HPDE6-E6E7 (cell line): ENCODE measurements at regions not wholly inside any gene's neighbourhood (a gene's known extent, or its start where the extent isn't known, plus 50 kb on each side); places are given as distances from the start of the nearest gene placed in this dataset.

Source experiments
- DNase-seq: peaks from one replicate; pipeline ENCODE4 v3.0.0; 2011; ENCODE audit warnings: missing footprints; ENCODE audit errors: extremely low spot score

DNA sequence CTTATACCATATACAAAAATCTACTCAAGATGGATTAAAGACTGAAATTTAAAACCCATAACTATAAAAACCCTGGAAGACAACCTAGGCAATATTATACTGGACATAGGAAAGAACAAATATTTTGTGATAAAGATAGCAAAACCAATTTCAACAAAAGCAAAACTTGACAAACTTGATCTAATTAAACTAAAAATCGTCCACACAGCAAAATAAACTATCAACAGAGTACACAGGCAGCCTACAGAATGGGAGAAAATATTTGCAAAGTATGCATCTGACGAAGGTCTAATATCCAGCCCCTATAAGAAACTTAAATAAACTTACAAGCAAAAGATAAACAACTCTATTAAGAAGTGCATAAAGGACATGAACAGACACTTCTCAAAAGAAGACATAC is 240.1 kb downstream of the HGF start:
- no peak for DNase-seq

DNA sequence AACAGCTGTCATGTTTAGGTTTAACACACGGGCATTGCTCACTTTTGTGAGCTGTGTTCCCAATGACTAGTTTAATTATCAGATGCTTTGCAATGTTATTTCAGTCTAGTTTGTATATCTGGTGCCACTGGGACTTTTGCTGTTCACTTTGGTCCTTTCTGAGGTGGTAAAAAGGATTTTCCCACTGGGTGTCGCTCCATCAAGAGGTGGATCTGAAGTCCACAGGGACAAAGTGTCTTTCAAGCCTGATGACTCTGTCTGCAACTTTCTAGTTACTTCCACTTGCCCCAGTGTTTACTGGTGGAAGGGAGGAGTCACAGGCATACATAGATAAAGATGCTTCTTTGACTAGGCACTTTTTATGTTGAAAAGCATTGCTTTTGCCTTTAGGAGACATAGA is 242.2 kb downstream of the HGF start:
- no peak for DNase-seq

DNA sequence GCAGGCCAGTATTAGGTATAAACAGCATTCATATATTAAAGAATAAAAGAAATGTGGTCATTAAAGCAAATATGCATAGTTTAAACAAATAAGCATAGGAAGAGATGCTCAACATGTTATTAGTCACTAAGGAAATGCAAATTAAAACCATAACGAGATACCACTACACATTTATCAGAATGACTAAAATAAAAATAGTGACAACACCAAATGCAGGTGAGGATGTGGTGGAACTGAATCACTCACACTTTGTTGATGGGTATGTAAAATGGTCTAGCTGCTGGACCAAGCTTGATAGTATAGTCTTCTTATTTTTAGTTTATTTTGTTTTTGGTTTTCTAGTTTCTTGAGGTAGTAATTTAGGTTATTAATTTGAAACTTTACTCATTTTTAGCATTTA is 242.9 kb downstream of the HGF start:
- no peak for DNase-seq

DNA sequence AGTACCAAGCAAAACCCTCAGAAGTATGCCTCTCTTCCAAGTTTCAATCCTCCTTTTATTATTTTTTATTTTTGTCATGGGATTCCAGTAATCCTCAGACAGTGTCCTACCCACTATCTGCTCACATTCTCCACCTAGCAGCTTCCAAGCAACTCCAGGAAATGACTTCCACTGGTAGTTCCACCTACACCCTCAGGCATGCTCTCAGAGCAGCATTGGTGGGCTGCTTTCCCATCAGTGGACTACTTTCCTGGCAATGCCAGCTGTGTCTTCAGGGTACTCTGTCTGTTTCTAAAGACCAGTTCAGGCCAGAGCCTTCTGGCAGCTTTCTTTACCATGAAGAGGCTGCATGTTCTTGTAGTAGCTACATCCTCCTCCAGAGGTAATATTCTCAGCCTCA is 244.0 kb downstream of the HGF start:
- no peak for DNase-seq

DNA sequence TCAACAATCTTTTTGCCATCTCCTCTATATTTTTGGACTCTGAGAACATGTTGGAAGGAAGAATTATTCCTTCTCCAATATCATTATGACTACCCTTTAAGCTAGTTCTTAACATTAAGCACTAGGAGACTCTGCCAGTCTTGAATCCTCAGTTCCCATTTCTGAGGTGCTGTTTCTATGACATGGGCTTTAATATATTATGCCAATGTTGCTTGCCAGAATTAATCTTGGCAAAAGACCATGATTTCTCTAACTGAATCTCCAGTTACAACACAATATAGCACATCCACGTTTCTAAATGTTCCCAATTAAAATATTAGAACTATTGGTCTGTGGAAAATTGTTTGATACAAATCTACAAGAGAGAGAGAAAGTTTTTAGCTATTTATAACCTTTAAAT is 250.0 kb downstream of the HGF start:
- DNase-seq: no peak

DNA sequence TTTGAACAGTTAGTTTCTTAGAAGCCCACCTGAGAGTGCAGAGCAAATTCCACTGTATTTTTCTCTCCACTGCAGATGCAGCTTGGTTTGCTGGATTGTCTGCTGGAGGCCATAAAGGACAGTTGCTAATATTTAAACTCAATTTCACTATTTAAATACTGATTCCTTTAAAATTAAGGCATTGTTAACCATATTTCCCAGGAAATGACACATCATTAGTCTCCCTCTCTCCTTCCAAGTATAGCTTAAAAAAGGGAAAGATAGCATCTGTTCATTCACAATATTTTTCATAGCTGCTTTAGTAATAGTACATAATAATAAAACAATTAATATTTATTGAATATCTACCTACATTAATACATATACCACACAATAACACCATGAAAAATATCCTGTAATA is 252.9 kb downstream of the HGF start:
- no peak for DNase-seq

DNA sequence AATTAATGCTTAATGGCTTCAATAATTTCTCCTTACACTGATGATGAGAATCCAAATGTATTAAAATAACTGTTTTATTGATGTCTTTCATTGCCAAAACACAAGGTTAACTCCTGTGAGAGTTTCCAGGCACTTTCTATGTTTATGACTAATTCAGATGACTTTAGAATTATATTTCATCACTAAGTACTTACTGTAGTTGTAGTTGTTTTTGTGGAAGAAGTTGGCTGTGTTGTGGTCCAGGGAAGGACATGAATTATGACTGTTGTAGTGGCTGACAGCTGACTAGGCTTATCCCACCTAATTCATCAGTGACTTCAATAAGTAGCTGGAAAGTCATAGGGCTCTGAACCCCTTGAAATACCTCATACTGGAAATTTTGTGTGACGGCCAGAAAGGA is 254.8 kb downstream of the HGF start:
- no peak for DNase-seq

DNA sequence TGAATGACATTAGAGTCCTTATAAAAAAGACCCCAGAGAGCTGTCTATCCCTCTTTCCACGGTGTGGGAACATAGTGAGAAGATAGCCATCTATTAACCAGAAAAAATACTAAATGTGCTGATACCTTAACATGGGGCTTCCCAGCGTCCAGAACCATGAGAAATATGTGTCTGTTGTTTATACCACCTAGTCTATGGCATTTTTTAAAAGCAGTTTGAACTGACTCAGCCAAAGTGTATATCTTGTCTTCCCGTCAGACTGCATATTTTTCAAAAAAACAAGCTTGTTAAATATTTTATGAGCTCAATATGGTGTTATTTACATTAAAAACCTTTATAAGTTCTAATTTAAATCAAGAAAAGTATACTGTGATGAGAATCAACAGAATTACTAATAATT is 255.3 kb downstream of the HGF start:
- DNase-seq: no peak

DNA sequence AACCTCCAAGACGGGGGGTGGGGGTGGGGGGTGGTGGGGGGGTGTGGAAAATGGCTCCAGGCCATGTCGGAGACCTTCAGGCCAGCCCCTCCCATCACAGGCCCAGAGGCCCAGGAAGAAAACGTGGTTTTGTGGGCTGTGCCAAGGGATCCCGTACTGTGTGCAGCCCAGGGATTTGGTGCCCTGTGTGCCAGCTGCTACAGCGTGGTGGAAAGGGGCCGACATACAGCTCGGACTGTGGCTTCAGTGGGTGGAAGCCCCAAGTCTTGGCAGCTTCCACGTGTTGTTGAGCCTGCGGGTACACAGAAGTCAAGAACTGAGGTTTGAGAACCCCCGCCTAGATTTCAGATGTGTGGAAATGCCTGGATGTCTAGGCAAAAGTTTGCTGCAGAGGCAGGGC is 259.7 kb downstream of the HGF start:
- DNase-seq: no peak

DNA sequence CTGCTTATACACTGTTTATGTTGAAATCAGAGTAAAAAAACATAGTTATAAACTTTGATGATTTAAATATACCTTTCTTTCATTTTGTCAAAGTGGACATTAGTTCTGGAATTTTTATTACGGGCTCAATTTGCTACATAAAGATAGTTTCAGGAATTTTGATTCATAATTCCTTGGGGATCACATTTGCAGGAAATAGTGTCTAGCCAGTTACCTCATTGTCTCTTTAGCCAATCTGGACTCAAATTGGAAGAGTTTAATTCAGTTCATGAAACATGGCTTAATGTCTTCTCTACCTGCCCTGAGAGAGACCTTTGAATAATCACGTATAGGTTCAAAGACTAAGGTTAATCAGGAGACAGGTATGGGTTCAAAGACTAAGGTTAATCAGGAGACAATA is 262.6 kb downstream of the HGF start:
- DNase-seq: no peak

DNA sequence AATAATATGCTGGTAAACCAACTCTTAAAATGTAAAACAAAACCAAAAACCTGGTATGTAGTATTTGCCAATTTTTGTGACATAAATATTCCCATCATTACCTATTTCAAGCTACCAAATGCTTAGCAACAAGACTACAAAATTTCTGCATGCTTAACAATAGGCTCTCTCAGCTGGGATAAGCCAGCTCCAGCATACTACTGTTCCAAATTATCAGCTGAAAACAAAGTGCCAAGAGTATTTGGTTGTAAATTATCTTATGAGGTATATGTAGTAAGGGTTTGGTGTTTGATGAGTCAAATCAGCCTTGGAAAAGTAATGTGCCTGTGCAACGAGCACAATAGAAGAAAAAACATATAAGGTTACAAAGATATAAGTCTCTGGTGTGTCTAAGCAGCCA is 263.2 kb downstream of the HGF start:
- DNase-seq: no peak

DNA sequence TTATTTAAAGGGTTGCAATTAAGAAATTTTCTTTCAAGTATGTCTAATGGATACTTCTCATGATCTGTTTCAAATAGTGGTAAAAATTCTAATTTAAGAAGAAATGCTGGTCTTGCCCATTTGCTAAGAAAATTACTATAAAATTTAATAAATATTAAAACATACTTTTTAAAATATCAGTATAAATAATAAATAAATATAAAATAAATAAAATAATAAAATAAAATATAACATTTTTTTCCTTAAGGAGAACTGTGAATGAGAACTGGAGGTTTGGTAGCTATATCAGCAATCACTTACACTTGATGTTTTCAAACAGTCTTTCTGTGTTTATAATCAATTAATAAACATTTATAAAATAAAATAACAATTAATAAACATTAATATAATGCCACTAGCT is 266.1 kb downstream of the HGF start:
- DNase-seq: no peak

DNA sequence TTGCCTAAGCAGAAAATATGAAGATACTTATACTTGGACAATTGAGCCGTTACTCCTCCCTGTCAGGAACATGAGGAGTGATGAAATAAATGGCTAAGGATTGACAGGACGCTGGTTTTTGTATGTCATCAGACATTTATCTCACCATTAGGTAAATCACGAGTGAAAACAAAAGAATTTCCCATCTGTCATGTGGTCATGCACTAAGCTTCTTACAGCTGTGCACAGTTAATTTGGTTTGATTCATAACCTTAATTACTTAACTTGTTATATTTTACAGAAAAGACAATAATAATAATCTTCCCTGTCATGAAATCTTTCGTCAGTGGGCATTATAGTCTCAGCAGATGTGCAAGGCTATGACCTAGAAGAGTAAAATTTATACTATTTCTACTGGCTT is 266.5 kb downstream of the HGF start:
- no peak for DNase-seq

DNA sequence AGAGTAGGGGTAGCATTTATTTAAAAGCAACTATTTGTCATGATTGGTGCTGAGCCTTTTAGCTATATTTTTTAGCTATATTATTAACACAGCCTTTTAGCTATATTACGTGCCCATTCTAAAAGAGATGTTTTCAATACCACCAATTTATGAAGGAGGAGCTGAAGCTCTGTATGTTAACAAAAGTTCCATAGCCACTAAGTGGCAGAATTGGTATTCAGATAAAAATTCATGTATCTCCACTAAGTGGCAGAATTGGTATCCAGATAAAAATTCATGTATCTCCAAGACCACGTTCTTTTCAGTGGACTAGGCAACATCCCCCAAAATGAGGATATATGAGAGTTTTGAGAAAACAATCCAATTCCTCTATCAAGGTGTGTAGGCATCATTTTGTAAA is 268.6 kb downstream of the HGF start:
- no peak for DNase-seq

DNA sequence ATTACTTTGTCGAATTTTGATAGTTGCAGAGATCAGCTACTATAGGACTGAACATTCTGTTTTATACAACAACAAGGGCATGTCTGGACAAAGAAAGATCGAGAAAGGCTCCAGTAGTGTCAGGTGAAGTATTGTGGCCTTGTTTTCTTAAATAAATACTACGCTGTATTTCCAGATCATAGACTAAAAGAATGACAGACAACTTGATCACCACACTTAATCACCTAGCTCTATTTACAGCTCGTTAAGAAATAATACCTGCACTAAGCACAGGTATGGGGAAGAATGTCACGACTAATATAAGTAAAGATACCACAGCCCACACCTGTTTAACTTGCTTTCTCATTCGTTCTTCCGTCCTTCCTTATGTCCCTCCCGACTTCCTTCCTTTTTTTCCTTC is 269.2 kb downstream of the HGF start:
- DNase-seq: no peak

DNA sequence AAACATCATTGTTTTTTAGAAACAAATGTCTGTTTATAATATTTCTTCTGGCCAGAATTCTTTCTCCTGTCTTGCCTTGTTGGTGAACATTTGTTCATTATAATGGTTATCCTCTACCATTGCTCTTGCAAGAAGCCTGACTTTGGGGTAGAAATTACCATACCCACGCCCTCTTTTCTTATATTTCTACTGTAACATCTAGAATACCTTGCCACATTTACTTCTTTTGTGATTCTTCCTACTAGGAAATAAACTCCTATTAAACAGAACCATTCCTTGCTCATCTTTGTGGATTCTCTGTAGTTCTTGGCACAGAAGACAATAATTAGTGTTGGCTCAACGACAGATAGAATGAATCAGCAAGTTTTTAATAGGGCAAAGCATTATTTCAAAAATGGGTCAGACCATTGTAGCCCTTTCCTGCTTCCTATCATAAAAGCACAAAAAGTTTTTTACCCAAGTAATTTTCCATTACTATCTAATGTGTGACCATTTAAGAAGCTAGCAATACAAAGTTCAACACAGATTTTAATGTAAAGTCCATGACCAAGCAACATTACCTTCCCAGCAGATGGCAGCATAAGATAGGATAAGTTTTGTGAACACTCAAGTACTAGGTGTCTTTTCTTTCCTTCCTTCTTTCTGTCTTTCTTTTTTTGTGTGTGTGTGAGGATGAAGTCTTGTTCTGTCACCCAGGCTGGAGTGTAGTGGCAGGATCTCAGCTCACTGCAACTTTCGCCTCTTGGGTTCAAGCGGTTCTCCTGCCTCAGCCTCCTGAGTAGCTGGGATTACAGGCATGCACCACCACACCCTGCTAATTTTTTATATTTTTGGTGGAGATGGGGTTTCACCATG is 270.4 kb downstream of the HGF start:
- no peak for DNase-seq

DNA sequence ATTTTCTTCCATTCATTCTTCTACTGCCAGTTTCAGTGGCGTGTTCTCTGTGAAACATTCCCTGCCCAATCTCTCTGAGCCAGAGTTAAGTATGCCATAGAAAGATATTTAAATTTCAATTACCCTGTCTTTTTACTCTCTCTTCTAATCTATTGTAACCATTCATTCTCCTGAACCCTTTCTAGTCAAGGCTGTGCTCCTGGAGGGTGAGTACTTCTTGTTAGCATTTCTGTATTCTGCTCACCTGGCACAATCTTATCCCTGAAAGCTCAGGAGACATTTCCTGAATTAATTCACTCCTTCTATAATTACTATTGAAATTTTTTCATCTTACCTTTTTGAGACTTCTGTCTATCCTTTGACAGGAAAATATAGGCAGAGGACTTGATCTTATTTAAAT is 271.7 kb downstream of the HGF start:
- DNase-seq: no peak

DNA sequence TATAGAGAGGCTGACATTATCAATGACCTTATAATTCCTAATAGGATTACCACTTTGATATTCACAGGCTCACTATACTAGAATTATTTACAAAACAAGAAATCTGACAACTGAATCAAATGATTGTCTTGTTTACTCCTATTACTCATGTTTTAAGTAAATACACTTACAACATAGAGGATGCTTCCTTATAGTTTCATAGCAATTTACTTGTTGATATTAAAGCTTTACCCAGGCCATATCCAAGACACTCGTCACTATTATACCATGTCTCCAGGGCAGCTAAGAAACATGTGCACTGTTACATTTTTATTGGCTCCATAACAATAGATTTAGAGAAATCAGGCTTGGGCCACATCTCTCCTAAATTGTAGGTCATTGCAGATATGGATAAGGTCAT is 276.9 kb downstream of the HGF start:
- DNase-seq: no peak

DNA sequence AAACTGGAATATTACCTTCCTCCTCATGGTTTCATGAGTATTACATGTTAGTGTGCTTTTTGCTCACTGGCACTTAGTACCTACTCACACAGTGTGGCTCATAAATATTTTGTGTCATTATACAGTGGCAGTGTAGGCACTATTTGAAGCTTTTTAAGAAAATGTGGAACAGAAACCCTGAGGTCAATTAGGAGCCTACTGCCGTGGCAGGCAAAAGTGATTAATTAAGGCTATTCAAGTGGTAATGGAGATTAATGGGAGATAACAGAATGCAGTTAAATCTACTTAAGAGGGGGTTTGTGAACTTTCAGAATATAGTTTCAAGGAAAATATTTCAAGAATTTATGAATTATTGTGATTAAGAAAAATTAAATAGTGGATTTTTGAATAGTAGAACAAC is 277.6 kb downstream of the HGF start:
- DNase-seq: no peak

DNA sequence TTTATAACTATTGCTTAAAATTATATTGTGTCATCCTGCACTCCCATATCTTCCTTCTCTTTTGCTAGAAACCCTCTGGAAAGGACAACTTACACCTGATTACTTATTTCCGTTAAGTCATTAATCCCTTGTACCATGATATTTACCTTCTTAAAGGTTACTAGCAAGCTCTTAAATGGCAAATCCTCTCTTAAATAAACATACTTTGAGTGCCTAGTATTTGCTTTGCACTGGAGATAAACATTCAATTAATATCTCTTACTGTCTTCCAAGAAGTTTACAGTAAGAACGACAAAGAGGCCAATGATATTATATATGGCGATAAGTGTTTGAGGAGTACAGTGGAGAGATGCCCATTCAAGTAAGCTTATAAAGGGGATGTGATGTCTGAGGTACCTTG is 278.3 kb downstream of the HGF start:
- no peak for DNase-seq

DNA sequence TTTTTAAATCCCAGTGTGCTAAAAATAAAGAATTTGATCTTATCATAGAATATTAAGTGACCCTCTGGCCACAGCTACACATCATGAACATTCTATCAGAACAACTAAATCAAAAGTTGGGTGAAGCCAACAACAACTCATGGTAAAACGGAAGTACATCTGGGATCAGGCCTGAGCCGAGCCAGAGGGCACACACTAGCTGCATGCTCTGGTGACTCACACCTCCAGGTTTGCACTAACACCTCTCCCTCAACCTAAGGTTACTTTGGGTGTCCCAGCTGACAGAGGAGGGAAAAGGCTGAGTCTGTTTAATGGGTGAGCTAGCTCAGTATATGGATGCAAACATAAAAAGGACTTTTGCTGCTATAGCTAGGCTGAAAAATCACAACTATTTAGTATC is 281.6 kb downstream of the HGF start:
- no peak for DNase-seq

DNA sequence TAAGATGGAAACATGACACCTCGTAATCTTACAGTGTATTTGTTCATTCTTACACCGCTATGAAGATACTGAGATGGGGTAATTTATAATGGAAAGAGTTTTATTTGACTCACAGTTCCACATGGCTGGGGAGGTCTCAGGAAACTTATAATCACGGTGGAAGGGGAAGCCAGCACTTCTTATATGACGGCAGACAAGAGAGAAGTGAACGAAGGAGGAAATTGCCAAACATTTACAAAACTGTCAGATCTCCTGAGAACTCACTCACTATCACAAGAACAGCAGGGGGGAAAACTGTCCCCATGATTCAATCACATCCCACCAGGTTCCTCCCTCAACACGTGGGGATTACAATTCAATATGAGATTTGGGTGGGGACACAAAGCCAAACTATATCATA is 282.3 kb downstream of the HGF start:
- no peak for DNase-seq

DNA sequence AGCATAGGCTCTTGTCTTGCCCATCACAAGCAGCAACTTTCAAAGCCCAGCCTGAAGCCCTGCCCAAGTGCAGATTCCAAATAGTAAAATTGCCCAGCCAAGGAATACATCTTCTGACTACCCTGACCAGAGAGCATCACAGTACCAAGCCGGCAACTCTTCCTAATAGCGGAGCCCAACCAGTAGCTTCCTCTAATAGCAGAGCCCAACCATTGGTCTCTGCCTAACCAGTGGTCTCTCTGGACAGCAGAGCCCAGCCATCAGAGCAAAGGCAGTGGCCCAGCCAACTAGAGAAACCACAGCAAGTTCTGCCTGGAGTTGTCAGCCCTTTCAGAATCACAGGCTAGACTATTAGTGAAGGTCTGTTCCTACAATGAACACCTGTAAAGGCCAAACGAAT is 285.6 kb downstream of the HGF start:
- DNase-seq: no peak

DNA sequence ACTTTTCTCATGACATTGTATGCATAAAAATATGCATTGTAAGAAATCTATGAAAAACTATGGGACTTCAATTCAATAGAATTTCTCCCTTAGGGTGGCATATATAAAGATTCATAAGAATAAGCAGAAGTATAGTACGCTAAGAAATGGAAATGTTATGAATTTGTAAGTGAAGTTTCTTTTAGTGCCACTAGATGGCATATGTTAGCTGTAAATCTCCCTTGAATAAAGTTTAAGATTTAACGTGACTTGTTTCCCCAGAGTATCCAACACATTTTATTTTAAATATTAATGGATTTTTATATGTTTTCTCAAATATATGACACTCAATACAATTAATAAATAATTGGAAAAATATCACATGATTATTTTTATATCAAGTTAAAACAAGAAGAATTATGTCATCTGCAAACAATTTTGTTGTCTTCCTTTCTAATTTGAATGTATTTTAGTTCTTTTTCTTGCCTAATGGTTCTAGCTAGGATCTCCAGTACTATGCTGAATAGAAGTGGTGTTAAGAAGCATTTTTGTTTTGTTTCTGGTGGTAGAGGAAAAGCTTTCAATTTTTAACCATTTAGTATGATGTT is 287.2 kb downstream of the HGF start:
- no peak for DNase-seq
